ENCODE measurements at regions not wholly inside any gene's neighbourhood (a gene's known extent, or its start where the extent isn't known, plus 50 kb on each side); places are given as distances from the start of the nearest gene placed in this dataset.

GRCh38 chr4:15232366-15233263 lies 195.2 kb upstream of the C1QTNF7 start:
- DNase-seq: no peak

DNA sequence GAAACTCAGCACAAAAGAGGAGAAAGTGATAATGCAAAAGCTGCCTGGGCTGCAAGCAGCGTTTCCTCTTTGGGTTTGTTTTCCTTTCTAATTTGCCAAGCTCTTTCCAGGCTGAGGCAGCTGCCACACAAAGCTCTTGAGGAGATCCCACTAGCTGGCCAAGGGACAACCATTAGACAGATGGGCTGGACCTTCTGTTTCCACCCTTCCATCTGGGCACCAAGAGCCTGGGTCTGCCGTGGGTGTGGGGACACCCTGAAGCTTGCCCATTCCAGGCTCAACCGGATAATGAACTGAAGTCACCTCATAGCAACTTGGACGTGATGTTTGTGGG lies 194.6 kb upstream of the C1QTNF7 start:
- DNase-seq: no peak

DNA sequence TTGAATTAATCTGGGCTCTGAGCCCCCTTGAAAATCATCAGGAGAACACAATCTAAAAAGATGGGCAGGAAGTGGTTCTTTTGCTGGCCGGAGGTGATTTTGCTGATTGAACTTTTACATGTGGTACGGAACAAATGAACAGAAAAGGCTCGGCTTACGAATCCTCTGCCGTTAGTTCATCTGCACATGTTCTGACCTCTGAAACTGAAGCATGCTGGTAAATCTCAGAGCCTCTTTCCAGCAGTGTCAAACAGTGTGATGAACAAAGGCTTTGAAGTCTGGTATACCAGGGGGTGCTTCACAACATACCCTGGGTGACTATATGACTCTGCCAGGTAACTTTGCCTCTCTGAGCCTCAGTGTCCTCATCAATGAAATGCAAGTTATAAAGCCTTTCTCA lies 194.2 kb upstream of the C1QTNF7 start:
- no peak for DNase-seq

- no peak for DNase-seq
Measured at GRCh38 chr4:15234116-15234855, 193.5 kb upstream of the C1QTNF7 start.

DNA sequence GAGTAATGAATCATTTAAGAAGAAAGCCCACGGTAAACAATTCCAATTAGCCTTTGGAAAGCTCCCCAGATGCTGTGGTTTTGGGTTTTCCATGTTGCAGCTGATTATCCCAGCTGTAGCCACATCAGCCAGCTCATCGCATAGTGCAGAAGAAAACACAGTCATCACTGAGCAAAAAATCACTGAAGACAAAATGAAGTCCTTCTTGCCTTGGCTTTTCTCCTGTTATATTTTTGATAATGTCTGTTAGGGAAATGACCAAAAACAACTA lies 193.0 kb upstream of the C1QTNF7 start:
- DNase-seq: no peak

DNA sequence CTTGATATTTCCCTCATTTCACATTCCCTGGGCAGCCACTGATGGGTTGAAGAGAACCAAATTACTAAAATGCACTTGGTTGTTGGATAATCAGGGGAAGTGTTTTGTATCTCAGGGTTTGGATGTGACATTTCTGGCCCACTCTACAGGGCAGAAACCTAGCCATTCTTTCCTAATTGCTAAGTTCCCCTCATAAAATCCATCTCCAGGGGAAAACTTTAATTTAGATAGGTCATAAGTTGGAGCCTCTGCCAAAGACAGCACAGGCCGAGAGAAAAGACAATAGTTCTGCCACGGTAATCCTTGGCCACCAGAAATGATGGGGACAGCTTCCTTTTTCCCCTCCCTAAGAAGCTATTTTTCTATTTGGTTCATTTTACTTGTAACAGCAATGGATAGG lies 192.7 kb upstream of the C1QTNF7 start:
- no peak for DNase-seq

GRCh38 chr4:15237648-15238230 lies 190.1 kb upstream of the C1QTNF7 start:
- DNase-seq: no peak

DNA sequence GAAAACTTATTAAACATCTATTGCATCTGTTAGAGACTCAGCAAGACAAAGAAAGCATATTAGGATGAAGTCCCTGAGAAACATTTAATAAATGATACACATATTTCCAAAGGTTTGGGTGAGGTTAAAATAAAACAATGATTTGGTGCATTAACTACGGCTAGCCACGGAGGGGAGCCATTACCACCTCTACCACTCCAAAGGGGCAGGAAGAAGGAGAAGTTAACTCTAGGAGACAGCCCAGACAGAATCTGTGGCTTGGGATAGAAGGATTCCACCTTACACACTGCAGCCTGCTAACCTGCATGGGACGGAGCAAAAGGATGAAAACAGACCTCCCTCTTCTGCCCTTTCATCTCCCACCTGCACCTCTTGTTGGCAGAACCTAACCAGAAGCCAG lies 189.1 kb upstream of the C1QTNF7 start:
- DNase-seq: no peak

DNA sequence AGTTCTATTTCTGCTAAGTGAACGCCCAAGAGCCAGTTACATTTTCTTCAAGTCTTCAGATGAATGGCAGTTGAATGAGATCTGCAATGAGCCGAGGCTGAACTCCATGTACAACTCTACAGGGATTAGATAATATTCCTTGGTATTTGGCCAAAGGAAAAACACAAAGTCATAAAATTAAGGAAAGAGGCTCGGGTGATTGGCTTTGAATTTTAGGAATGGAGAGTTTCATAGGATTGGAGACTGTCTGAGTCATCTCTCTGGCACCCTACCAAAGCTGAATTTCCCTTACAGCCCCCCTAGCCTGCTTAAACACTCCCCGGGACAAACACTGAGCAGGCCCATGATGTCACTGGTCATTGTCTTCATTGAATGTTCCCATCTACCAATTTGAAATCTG lies 188.0 kb upstream of the C1QTNF7 start:
- no peak for DNase-seq

DNA sequence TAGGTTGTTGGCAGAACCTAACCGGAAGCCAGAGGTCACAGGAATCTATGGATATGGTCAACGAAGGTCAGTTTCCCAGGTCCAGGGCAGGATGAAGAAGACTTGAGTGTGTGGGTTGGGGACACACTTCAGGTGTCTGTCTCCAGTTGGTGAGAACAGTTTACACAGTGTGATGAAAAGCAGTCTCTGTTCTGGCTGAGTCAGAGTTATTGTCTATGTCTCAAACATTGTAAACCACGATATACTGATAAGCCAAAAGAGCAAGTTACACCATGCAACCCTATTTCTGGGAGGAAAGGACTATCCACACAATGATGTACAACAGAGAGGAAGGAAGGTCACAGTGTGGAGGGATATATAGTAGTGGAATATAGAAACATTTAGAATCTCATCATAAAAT lies 187.1 kb upstream of the C1QTNF7 start:
- DNase-seq: no peak

- DNase-seq: no peak
Measured at GRCh38 chr4:15242021-15242420, 185.8 kb upstream of the C1QTNF7 start.

DNA sequence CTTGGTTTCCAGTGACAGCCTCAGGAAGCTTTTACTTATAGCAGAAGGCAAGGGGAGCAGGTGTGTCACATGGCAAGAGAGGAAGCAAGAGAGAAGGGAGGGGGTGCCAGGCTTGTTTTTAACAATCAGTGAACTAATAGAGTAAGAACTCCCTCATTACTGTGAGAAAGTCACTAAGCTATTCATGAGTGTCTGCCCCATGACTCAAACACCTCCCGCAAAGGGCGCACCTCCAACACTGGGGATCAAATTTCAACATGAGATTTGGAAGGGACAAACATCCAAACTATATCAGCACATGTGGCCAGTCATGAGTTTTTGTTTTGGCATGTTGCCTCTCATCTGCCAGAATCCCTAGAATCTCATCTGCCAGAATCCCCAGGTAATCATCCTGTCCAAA lies 183.5 kb upstream of the C1QTNF7 start:
- no peak for DNase-seq

GRCh38 chr4:15245006-15245530 lies 182.8 kb upstream of the C1QTNF7 start:
- DNase-seq: no peak

DNA sequence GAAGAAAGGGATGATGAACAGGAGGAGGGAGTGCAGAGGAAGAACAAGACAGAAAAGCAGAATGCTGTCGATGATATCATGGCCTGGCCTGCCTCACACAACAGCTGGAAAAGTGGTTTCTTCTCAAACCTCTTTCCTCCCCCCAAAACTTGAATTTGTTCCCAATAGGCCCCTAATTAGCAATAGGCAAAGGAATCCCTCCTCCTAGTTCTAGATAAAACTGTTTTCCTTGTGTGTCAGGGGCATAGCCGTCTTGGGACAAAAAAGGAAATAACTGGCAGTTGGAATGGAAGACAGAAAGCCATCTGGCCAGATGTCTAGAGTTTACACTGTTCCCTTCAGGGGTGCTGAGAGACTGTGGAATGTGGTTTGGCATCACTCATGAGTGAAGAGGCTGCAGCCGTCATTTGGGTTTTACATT lies 177.8 kb upstream of the C1QTNF7 start:
- DNase-seq: no peak

GRCh38 chr4:15253349-15253748 lies 174.5 kb upstream of the C1QTNF7 start:
- DNase-seq: no peak

DNA sequence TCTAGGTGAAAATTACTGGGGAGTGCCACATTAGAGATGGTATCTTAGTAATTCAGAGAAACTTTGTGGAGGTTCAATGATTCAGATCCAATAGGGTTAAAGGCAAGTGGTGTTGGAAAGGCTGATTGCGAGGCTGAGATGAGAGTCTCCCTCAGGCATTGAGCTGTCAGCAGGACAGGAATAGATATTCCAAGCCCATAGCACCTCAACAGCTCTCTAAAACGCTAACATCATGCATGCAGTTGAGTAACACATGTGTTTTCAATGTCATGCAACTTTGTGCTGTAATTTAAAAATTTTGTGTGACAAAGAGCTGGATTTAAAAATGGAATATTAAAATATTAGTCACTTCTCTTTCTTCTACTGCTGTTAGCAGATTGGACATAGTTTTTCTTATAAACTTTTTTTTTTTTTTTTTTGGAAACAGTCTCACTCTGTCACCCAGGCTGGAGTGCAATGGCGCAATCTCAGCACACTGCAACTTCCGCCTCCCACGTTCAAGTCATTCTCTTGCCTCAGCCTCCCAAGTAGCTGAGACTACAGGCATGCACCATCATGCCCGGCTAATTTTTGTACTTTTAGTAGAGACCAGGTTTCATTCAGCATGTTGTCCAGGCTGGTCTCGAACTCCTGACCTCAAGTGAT lies 173.5 kb upstream of the C1QTNF7 start:
- DNase-seq: no peak

DNA sequence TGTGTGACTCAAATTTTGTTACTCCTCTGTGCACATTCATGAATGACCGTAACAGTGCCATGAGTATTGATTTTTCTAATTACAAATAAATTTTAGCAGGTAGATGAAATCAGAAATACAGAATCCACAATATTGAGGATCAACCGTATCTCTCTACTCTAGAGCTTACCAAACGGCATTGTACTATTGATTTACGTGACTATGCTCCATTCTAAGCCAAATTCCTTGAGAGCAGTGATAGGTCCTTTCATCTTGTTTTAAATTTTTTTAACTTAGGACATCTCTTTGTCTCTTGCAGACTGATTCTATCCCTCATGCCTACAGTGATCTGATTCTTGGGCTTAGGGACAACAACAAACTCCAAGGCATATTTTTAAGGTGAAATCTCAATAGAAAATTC lies 172.3 kb upstream of the C1QTNF7 start:
- DNase-seq: no peak

GRCh38 chr4:15260758-15261157 lies 167.1 kb upstream of the C1QTNF7 start:
- no peak for DNase-seq

DNA sequence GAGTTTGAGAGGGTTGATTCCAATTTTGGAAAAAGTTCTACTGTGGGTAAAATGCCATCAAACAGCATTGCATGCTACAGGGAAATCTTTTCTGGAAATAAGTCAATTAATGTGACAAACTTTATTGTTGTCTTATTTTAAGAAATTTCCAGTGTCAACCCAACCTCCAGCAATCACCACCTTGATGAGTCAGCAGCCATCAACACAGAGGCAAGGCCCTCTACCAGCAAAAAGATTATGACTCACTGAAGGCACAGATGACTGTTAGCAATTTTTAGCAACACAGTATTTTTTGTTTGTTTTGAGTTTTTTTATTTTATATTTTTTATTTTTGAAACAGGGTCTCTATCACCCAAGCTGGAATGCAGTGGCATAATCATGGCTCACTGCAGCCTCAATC lies 165.4 kb upstream of the C1QTNF7 start:
- DNase-seq: peak; percentile 1

DNA sequence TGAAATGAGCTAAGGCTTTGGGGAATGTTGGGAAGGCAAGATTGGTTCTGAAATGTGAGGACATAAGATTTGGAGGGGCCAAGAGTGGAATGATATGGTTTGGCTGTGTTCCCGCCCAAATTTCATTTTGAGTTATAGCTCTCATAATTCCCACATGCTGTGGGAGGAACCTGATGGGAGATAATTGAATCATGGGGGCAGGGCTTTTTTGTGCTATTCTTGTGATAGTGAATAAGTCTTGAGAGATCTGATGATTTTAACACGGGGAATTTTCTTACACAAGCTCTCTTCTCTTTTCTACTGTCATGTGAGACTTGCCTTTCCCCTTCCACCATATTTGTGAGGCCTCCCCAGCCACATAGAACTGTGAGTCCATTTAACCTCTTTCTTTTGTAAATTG lies 157.6 kb upstream of the C1QTNF7 start:
- no peak for DNase-seq

GRCh38 chr4:15286041-15286440 lies 141.8 kb upstream of the C1QTNF7 start:
- DNase-seq: no peak

DNA sequence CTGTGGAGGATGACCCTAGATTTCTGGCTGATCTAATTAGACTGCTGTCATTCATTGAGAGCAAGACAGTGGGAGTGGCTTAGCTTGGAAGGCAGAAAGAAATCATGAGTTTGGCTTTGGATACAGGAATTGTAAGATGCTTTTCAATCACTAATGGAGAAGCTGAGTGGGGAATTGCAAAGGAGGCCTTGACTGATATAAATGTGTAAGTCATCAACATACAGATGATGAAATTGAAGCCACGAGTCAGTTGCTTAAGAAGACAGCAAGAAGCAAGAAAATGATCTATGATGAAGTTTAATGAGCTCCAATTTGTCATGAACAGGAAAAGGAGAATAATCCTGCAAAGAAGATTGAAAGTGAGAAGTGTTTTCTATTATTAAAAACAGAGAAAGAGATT lies 136.7 kb upstream of the C1QTNF7 start:
- DNase-seq: no peak

- DNase-seq: no peak
Measured at GRCh38 chr4:15293711-15294110, 134.1 kb upstream of the C1QTNF7 start.

GRCh38 chr4:15294202-15294601 lies 133.6 kb upstream of the C1QTNF7 start:
- DNase-seq: no peak
